HG02759 (cell line): ENCODE measurements at regions not wholly inside any gene's neighbourhood (a gene's known extent, or its start where the extent isn't known, plus 50 kb on each side); places are given as distances from the start of the nearest gene placed in this dataset.
A peak's percentile ranks its signal among the peaks of the same experiment; 100 is the strongest.

Source experiments
- ATAC-seq: cut with Tn5 transposase; IDR thresholded peaks from one replicate; pipeline ENCODE4 v1.9.1; 2021; ENCODE audit warnings: mild to moderate bottlenecking, moderate library complexity; ENCODE audit not compliant: unreplicated experiment

- no peak for ATAC-seq
Observed at GRCh38 chr5:81914696-81915095, 57.1 kb upstream of the ATG10 start.

- no peak for ATAC-seq
Observed at GRCh38 chr5:81912933-81913332, 58.9 kb upstream of the ATG10 start.

GRCh38 chr5:81909677-81910076 lies 62.1 kb upstream of the ATG10 start:
- peak; percentile 73 for ATAC-seq

GRCh38 chr5:81908771-81909170 lies 63.1 kb upstream of the ATG10 start:
- no peak for ATAC-seq

GRCh38 chr5:81908044-81908443 lies 63.8 kb upstream of the ATG10 start:
- ATAC-seq: no peak

- ATAC-seq: no peak
Observed at GRCh38 chr5:81907012-81907635, 64.7 kb upstream of the ATG10 start.

- no peak for ATAC-seq
Observed at GRCh38 chr5:81906086-81906485, 65.7 kb upstream of the ATG10 start.

- ATAC-seq: no peak
Observed at GRCh38 chr5:81904861-81905260, 67.0 kb upstream of the ATG10 start.

- no peak for ATAC-seq
Observed at GRCh38 chr5:81904166-81904565, 67.7 kb upstream of the ATG10 start.

GRCh38 chr5:81901586-81901985 lies 70.2 kb upstream of the ATG10 start:
- no peak for ATAC-seq

- no peak for ATAC-seq
Observed at GRCh38 chr5:81899123-81899522, 72.7 kb upstream of the ATG10 start.

GRCh38 chr5:81898403-81898802 lies 73.4 kb upstream of the ATG10 start:
- no peak for ATAC-seq

GRCh38 chr5:81896764-81897163 lies 75.1 kb upstream of the ATG10 start:
- ATAC-seq: no peak

- no peak for ATAC-seq
Observed at GRCh38 chr5:81895307-81895706, 76.5 kb upstream of the ATG10 start.

- ATAC-seq: no peak
Observed at GRCh38 chr5:81893961-81894360, 77.9 kb upstream of the ATG10 start.

- ATAC-seq: no peak
Observed at GRCh38 chr5:81884871-81885270, 87.0 kb upstream of the ATG10 start.

GRCh38 chr5:81883371-81883770 lies 88.5 kb upstream of the ATG10 start:
- ATAC-seq: no peak

GRCh38 chr5:81881595-81881994 lies 90.2 kb upstream of the ATG10 start:
- ATAC-seq: no peak

- ATAC-seq: no peak
Observed at GRCh38 chr5:81879936-81880335, 91.9 kb upstream of the ATG10 start.

- no peak for ATAC-seq
Observed at GRCh38 chr5:81878333-81878732, 93.5 kb upstream of the ATG10 start.

GRCh38 chr5:81866994-81867393 lies 104.8 kb upstream of the ATG10 start:
- ATAC-seq: no peak

GRCh38 chr5:81860778-81861177 lies 109.9 kb upstream of the SSBP2 start:
- ATAC-seq: no peak

- ATAC-seq: no peak
Observed at GRCh38 chr5:81859624-81860023, 108.7 kb upstream of the SSBP2 start.
